AG10803 (cell line): ENCODE measurements at regions not wholly inside any gene's neighbourhood (a gene's known extent, or its start where the extent isn't known, plus 50 kb on each side); places are given as distances from the start of the nearest gene placed in this dataset.

Experiments
- DNase-seq: peaks from one replicate; pipeline ENCODE4 v3.0.0; 2010; ENCODE audit warnings: low read depth
- H3K4me3 ChIP-seq: 2 replicates; pipeline ENCODE4 v1.5.1; 2011; ENCODE audit warnings: mild to moderate bottlenecking, low read length, control low read depth
- CTCF ChIP-seq: conservative IDR thresholded peaks from 2 replicates; pipeline ENCODE4 v1.5.1; 2011; ENCODE audit warnings: mild to moderate bottlenecking, low read length, control low read depth, inconsistent platforms

DNA sequence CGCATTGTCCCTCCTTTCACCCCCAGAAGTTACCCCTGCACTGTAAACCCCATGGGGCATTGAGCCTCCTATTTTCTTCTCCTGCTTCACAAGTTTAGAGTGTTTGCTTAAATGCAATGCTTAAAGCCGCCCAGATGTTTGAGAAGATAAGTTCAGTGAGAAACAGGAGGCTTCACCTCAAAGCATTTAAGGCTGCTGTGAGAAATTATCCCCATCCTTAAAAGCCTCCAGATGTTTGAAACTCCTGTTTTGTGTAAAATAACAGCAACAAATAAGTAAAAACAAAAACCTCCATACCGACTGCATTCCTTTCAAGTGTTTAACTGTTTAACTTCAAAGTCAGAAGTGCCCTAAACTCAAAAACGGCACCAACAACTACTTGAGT is 81.8 kb downstream of the RTP5 start:
- H3K4me3 ChIP-seq = no peak overlapping the region
- no peak for TF ChIP-seq CTCF
- DNase-seq = no peak

DNA sequence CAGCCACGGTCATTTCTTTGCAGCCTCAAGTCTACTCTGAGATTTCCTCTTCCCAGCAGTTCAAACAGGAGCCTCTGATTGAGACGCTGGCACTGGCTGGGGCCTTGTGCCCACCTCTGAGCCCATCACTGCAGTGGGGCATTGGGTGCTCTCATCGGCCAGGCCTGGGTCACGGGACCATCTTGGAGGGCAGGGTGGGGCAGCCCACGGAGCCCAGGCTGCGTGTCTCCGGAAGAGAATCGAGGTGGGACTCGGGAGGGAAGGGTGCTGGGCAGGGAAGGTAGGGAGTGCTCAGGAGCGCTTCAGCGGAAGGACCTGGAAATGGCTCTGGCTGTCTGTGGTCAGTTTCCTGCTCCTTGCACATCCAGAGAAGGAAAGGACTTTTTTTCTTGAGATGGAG is 82.4 kb downstream of the RTP5 start:
- no peak for TF ChIP-seq CTCF
- H3K4me3 ChIP-seq = no peak overlapping the region
- no peak for DNase-seq

- H3K4me3 ChIP-seq = no peak overlapping the region
- TF ChIP-seq CTCF = no peak
Observed at GRCh38 chr2:241952816-241953215, 83.3 kb downstream of the RTP5 start.

GRCh38 chr2:241953324-241953928 is 83.9 kb downstream of the RTP5 start:
- no peak for TF ChIP-seq CTCF
- no peak overlapping the region for H3K4me3 ChIP-seq
- DNase-seq = no peak

More at GRCh38 chr2:241952816-241953215, 83.3 kb downstream of the RTP5 start:
- DNase-seq = no peak

DNA sequence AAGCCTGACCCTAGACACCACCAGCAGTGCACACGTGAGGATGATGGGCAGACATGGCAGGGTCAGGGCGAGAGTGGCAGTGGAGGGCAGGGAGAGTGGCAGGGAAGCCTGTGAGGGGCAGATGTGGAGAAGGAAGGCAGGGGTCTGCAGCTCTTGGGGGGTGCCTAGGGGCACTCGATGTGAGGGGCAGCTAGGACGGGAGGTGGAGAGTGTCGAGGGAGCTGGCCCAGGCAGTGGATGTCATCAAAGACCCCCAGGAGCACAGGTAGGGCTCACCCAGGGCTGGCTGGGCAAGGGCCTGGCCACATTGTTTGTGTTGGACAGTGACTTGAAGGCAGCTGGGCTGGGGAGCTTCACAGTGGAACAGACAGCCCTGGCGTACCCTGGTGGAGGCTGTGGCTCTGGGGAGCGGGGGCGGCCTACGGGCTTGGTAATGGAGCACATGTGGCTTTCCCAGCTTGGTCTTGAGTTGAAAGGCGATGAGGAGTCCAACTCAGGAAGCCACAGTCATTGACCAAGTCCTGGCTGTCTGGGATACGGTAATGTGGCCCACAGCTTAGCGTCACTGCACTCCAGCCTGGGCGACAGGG is 87.1 kb downstream of the RTP5 start:
- no peak overlapping the region for H3K4me3 ChIP-seq
- DNase-seq = no peak
- no peak for TF ChIP-seq CTCF

DNA sequence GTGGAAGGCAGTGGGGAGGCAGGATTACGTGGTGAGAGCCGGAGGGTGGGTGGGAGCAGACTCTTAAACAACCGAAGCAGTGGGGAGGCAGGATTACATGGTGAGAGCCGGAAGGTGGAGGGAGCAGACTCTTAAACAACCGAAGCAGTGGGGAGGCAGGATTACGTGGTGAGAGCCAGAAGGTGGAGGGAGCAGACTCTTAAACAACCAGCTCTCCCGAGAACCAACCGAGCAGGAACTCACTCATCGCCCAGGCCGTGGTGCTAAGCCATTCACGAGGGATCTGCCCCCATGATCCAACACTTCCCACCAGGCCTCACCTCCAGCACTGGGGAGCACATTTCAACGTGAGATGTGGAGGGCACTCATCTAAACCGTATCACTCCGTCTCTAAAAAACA is 87.7 kb downstream of the RTP5 start:
- no peak for TF ChIP-seq CTCF
- DNase-seq = no peak
- H3K4me3 ChIP-seq = no peak overlapping the region

DNA sequence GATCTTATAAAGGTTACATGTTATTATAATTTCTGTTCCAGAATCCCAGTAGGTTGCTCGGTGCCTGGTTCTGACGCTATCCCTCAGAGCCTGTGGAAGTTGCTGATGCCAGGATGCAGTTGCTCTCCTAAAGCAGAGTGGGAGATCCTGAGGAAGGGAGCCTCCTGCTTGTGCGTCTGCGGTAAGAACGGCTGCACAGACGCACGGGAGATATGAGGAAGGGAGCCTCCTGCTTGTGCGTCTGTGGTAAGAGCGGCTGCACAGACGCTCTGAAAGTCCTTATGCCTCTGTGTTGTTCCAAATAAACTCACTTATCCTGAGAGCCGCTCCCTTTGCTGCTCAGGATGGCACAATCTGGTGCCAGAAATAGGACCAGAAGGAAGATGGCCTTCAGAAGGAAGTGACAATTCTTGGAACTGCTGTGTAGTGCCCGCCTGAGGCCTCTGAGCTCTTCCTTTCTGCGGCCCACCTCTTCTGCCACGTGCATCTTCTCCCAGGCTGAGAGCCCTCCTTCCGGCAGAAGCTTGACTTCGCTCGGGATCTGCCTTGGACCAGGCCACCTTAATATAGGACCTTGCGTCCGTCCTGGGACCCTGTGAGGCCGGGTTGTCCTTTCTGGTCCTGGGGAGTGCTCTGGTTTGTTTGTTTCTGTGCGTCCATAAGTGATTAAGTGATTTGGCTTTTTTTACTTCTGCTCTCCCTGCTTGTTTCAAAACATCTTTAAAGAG is 89.5 kb downstream of the RTP5 start:
- no peak for DNase-seq
- no peak overlapping the region for H3K4me3 ChIP-seq
- no peak for TF ChIP-seq CTCF
